NCI-H2029 (cell line): ENCODE measurements at regions not wholly inside any gene's neighbourhood (a gene's known extent, or its start where the extent isn't known, plus 50 kb on each side); places are given as distances from the start of the nearest gene placed in this dataset.

Experiments
- DNase-seq: peaks from one replicate; lab custom pipeline; 2025; lab: John Stamatoyannopoulos, UW

GRCh38 chr3:87413814-87414213 is 137.4 kb upstream of the POU1F1 start:
- no peak for DNase-seq

GRCh38 chr3:87410110-87410509 is 133.7 kb upstream of the POU1F1 start:
- no peak for DNase-seq

GRCh38 chr3:87398168-87398801 is 121.9 kb upstream of the POU1F1 start:
- no peak for DNase-seq

- DNase-seq = no peak
Measured at GRCh38 chr3:87397211-87397610, 120.8 kb upstream of the POU1F1 start.

GRCh38 chr3:87390821-87391220 is 114.4 kb upstream of the POU1F1 start:
- DNase-seq = no peak

GRCh38 chr3:87390353-87390752 is 114.0 kb upstream of the POU1F1 start:
- DNase-seq = no peak

- DNase-seq = no peak
Measured at GRCh38 chr3:87375231-87375682, 98.9 kb upstream of the POU1F1 start.

GRCh38 chr3:87370007-87370406 is 93.6 kb upstream of the POU1F1 start:
- peak; percentile 91 for DNase-seq

GRCh38 chr3:87367736-87368135 is 91.4 kb upstream of the POU1F1 start:
- peak; percentile 16 for DNase-seq

- no peak for DNase-seq
Measured at GRCh38 chr3:87363721-87364120, 87.3 kb upstream of the POU1F1 start.

- no peak for DNase-seq
Measured at GRCh38 chr3:87361956-87362355, 85.6 kb upstream of the POU1F1 start.

GRCh38 chr3:87361271-87361670 is 84.9 kb upstream of the POU1F1 start:
- peak; percentile 87 for DNase-seq

GRCh38 chr3:87359826-87360225 is 83.4 kb upstream of the POU1F1 start:
- DNase-seq = peak; percentile 93

GRCh38 chr3:87359025-87359424 is 82.6 kb upstream of the POU1F1 start:
- no peak for DNase-seq

GRCh38 chr3:87358066-87358465 is 81.7 kb upstream of the POU1F1 start:
- no peak for DNase-seq

GRCh38 chr3:87354398-87354797 is 78.0 kb upstream of the POU1F1 start:
- DNase-seq = no peak

- no peak for DNase-seq
Measured at GRCh38 chr3:87351937-87352336, 75.6 kb upstream of the POU1F1 start.

GRCh38 chr3:87350367-87351199 is 74.2 kb upstream of the POU1F1 start:
- DNase-seq = peak; percentile 51

- no peak for DNase-seq
Measured at GRCh38 chr3:87349833-87350232, 73.4 kb upstream of the POU1F1 start.

- DNase-seq = no peak
Measured at GRCh38 chr3:87336761-87337160, 60.4 kb upstream of the POU1F1 start.

GRCh38 chr3:87335931-87336330 is 59.5 kb upstream of the POU1F1 start:
- DNase-seq = no peak

GRCh38 chr3:87333393-87333892 is 57.1 kb upstream of the POU1F1 start:
- DNase-seq = peak; percentile 16

- no peak for DNase-seq
Measured at GRCh38 chr3:87332789-87333188, 56.4 kb upstream of the POU1F1 start.
